Trophoblast cell (in vitro differentiated cells and primary cell): ENCODE measurements at regions not wholly inside any gene's neighbourhood (a gene's known extent, or its start where the extent isn't known, plus 50 kb on each side); places are given as distances from the start of the nearest gene placed in this dataset.

Experiments
- DNase-seq, 2 donors: peaks; one replicate each; pipeline ENCODE4 v3.0.0-alpha.2; 2016
- H2AFZ ChIP-seq: 2 replicates; pipeline ENCODE4 v1.6.1; 2013; ENCODE audit warnings: low read length, moderate library complexity, mild to moderate bottlenecking; ENCODE audit not compliant: insufficient read depth, poor library complexity
- H2AK5ac ChIP-seq: 2 replicates; pipeline ENCODE4 v1.6.1; 2013; ENCODE audit warnings: mild to moderate bottlenecking, low read length
- H2BK120ac ChIP-seq: 2 replicates; pipeline ENCODE4 v1.6.1; 2013; ENCODE audit warnings: low read length, mild to moderate bottlenecking, moderate library complexity; ENCODE audit not compliant: insufficient read depth, poor library complexity
- H2BK12ac ChIP-seq: 2 replicates; pipeline ENCODE4 v1.6.1; 2013; ENCODE audit warnings: mild to moderate bottlenecking, low read length, moderate library complexity
- H2BK5ac ChIP-seq: 2 replicates; pipeline ENCODE4 v1.6.1; 2013; ENCODE audit warnings: low read length, low read depth, moderate library complexity, mild to moderate bottlenecking; ENCODE audit not compliant: poor library complexity
- H3K14ac ChIP-seq: 2 replicates; pipeline ENCODE4 v1.6.1; 2013; ENCODE audit warnings: mild to moderate bottlenecking, low read length
- H3K18ac ChIP-seq: 2 replicates; pipeline ENCODE4 v1.6.1; 2013; ENCODE audit warnings: mild to moderate bottlenecking, low read length
- H3K23ac ChIP-seq: 2 replicates; pipeline ENCODE4 v1.6.1; 2013; ENCODE audit warnings: low read length
- H3K27ac ChIP-seq: 2 replicates; pipeline ENCODE4 v1.5.1; 2013; ENCODE audit warnings: low read depth, mild to moderate bottlenecking, inconsistent platforms, low read length, moderate library complexity
- H3K27me3 ChIP-seq: 2 replicates; pipeline ENCODE4 v1.6.1; 2013; ENCODE audit warnings: inconsistent platforms, mild to moderate bottlenecking, low read length, moderate library complexity; ENCODE audit not compliant: insufficient read depth
- H3K36me3 ChIP-seq, 2 experiments: 1 replicate in 1 of 2; 2 replicates in 1 of 2; pipeline ENCODE4 v1.6.1; 2013; ENCODE audit warnings: low read length in 2 of 2, mild to moderate bottlenecking in 2 of 2, moderate library complexity in 1 of 2; ENCODE audit not compliant: insufficient read depth in 2 of 2, control insufficient read depth in 1 of 2
- H3K4ac ChIP-seq: 2 replicates; pipeline ENCODE4 v1.6.1; 2013; ENCODE audit warnings: low read depth, mild to moderate bottlenecking, low read length, moderate library complexity
- H3K4me1 ChIP-seq, 2 experiments: 1 replicate in 1 of 2; 2 replicates in 1 of 2; pipeline ENCODE4 v1.6.1; 2013; ENCODE audit warnings: low read length in 2 of 2, mild to moderate bottlenecking in 2 of 2, moderate library complexity in 1 of 2; ENCODE audit not compliant: insufficient read depth in 2 of 2, control insufficient read depth in 1 of 2
- H3K4me2 ChIP-seq: 2 replicates; pipeline ENCODE4 v1.6.1; 2013; ENCODE audit warnings: inconsistent platforms, mild to moderate bottlenecking, low read length, moderate library complexity
- H3K4me3 ChIP-seq: 2 replicates; pipeline ENCODE4 v1.5.1; 2013; ENCODE audit warnings: mild to moderate bottlenecking, low read depth, low read length, inconsistent platforms
- H3K79me1 ChIP-seq: one replicate; pipeline ENCODE4 v1.6.1; 2013; ENCODE audit warnings: low read length
- H3K79me2 ChIP-seq: 2 replicates; pipeline ENCODE4 v1.6.1; 2013; ENCODE audit warnings: low read length, mild to moderate bottlenecking; ENCODE audit not compliant: control insufficient read depth, insufficient read depth, poor library complexity
- H3K9ac ChIP-seq: 2 replicates; pipeline ENCODE4 v1.6.1; 2013; ENCODE audit warnings: mild to moderate bottlenecking, low read length
- H3K9me3 ChIP-seq: 2 replicates; pipeline ENCODE4 v1.6.1; 2013; ENCODE audit warnings: low read depth, mild to moderate bottlenecking, control low read depth, inconsistent platforms, low read length; ENCODE audit not compliant: insufficient read depth
- H4K12ac ChIP-seq: 2 replicates; pipeline ENCODE4 v1.6.1; 2013; ENCODE audit warnings: low read depth, mild to moderate bottlenecking, low read length, moderate library complexity
- H4K8ac ChIP-seq: 2 replicates; pipeline ENCODE4 v1.6.1; 2013; ENCODE audit warnings: low read depth, mild to moderate bottlenecking, low read length, moderate library complexity
- H4K91ac ChIP-seq: one replicate; pipeline ENCODE4 v1.6.1; 2013; ENCODE audit warnings: low read depth, mild to moderate bottlenecking, low read length, moderate library complexity
- WGBS: extraction: QIAGEN DNeasy Blood & Tissue Kit; methylation state at CpG from one replicate; pipeline ENCODE4 v1.1.7; 2013; ENCODE audit warnings: missing lambda C conversion rate; ENCODE audit not compliant: insufficient read length, insufficient coverage; ENCODE audit errors: extremely low coverage; 5-methylcytosine and 5-hydroxymethylcytosine counted together

GRCh38 chr3:176867681-176868663 lies 329.3 kb downstream of the TBL1XR1 start:
- H3K27me3 ChIP-seq = no peaks in the 10 kb centered on the region
- no peak overlapping the region for H2AFZ ChIP-seq
- H2BK120ac ChIP-seq = no peak overlapping the region
- H3K79me2 ChIP-seq = no peaks in the 10 kb centered on the region
- no peaks in the 10 kb centered on the region for H3K36me3 ChIP-seq
- H3K79me1 ChIP-seq = no peaks in the 10 kb centered on the region
- no peak overlapping the region for H3K4me3 ChIP-seq
- H3K9ac ChIP-seq = no peak overlapping the region
- no peak overlapping the region for H3K23ac ChIP-seq
- H3K4ac ChIP-seq = no peak overlapping the region
- no peak overlapping the region for H4K8ac ChIP-seq
- no peak overlapping the region for H2AK5ac ChIP-seq
- H3K9me3 ChIP-seq = peaks cover 3% of the 10 kb centered on the region
- H2BK12ac ChIP-seq = no peak overlapping the region
- H3K18ac ChIP-seq = no peak overlapping the region
- H2BK5ac ChIP-seq = no peak overlapping the region
- no peak overlapping the region for H3K27ac ChIP-seq
- no peak overlapping the region for H4K91ac ChIP-seq
- no peak overlapping the region for H3K4me2 ChIP-seq
- H3K14ac ChIP-seq = no peak overlapping the region
- DNase-seq = peak in 1 of 2 donors; percentile 63
- H3K4me1 ChIP-seq = peaks cover 0 to 2% of the 10 kb centered on the region in 2 experiments
- no peak overlapping the region for H4K12ac ChIP-seq
- no CpG with 5 or more reads among the region's 7 CpGs for WGBS

GRCh38 chr3:176861137-176861536 lies 336.1 kb downstream of the TBL1XR1 start:
- no peak overlapping the region for H2BK120ac ChIP-seq

GRCh38 chr3:176856721-176857120 lies 340.6 kb downstream of the TBL1XR1 start:
- Histone ChIP-seq H3K4me3 (no peak overlapping the region), H3K9me3 (peaks cover 4% of the 10 kb centered on the region), H4K8ac (no peak overlapping the region), H3K23ac (no peak overlapping the region), H3K27me3 (no peaks in the 10 kb centered on the region), H3K18ac (no peak overlapping the region), H4K12ac (no peak overlapping the region), H3K4ac (no peak overlapping the region), H3K14ac (no peak overlapping the region), H3K27ac (no peak overlapping the region), H2BK12ac (no peak overlapping the region), H2AFZ (no peak overlapping the region), H3K79me1 (no peaks in the 10 kb centered on the region), H3K4me1 (no peaks in the 10 kb centered on the region), H2BK5ac (no peak overlapping the region), H3K4me2 (no peak overlapping the region), H3K36me3 (no peaks in the 10 kb centered on the region), H4K91ac (no peak overlapping the region), H3K9ac (no peak overlapping the region), H2BK120ac (no peak overlapping the region), H3K79me2 (no peaks in the 10 kb centered on the region), H2AK5ac (no peak overlapping the region)
- DNase-seq = no peak

More at GRCh38 chr3:176861137-176861536, 336.1 kb downstream of the TBL1XR1 start:
- Histone ChIP-seq H4K91ac (no peak overlapping the region), H3K27ac (no peak overlapping the region), H2BK5ac (no peak overlapping the region), H2AK5ac (no peak overlapping the region), H3K14ac (no peak overlapping the region), H2AFZ (no peak overlapping the region), H3K4ac (no peak overlapping the region), H3K79me1 (no peaks in the 10 kb centered on the region), H3K9ac (no peak overlapping the region), H3K18ac (no peak overlapping the region), H3K4me3 (no peak overlapping the region), H4K8ac (no peak overlapping the region), H3K36me3 (no peaks in the 10 kb centered on the region), H4K12ac (no peak overlapping the region), H3K27me3 (no peaks in the 10 kb centered on the region), H3K4me1 (no peaks in the 10 kb centered on the region), H3K4me2 (no peak overlapping the region), H3K9me3 (peaks cover 4% of the 10 kb centered on the region), H3K23ac (no peak overlapping the region), H2BK12ac (no peak overlapping the region), H3K79me2 (no peaks in the 10 kb centered on the region)
- no peak for DNase-seq
- no CpG with 5 or more reads among the region's 4 CpGs for WGBS

- H3K9me3 ChIP-seq = no peaks in the 10 kb centered on the region
- WGBS = no CpG with 5 or more reads among the region's 2 CpGs
Observed at GRCh38 chr3:176855901-176856486, 341.3 kb downstream of the TBL1XR1 start.

More at GRCh38 chr3:176855901-176856486, 341.3 kb downstream of the TBL1XR1 start:
- H4K8ac ChIP-seq = no peak overlapping the region
- no peak overlapping the region for H3K18ac ChIP-seq
- H3K9ac ChIP-seq = no peak overlapping the region
- H3K36me3 ChIP-seq = no peaks in the 10 kb centered on the region
- H3K4me3 ChIP-seq = no peak overlapping the region
- H3K79me2 ChIP-seq = no peaks in the 10 kb centered on the region
- no peak overlapping the region for H2AFZ ChIP-seq
- H3K4ac ChIP-seq = no peak overlapping the region
- H2BK120ac ChIP-seq = no peak overlapping the region
- H2BK12ac ChIP-seq = no peak overlapping the region
- H3K27ac ChIP-seq = no peak overlapping the region
- DNase-seq = peak in 1 of 2 donors; percentile 9
- H3K4me2 ChIP-seq = no peak overlapping the region
- H3K23ac ChIP-seq = no peak overlapping the region
- no peaks in the 10 kb centered on the region for H3K79me1 ChIP-seq
- H2BK5ac ChIP-seq = no peak overlapping the region
- H3K14ac ChIP-seq = no peak overlapping the region
- H4K12ac ChIP-seq = no peak overlapping the region
- H3K4me1 ChIP-seq = no peaks in the 10 kb centered on the region
- no peak overlapping the region for H2AK5ac ChIP-seq
- no peaks in the 10 kb centered on the region for H3K27me3 ChIP-seq
- no peak overlapping the region for H4K91ac ChIP-seq
